K562 (cell line): ENCODE measurements at regions not wholly inside any gene's neighbourhood (a gene's known extent, or its start where the extent isn't known, plus 50 kb on each side); places are given as distances from the start of the nearest gene placed in this dataset.

ENCODE experiments used
- ATF6 ChIP-seq: sonication (generic); formaldehyde crosslinking; IDR thresholded peaks from 2 replicates; pipeline ENCODE4 v1.4.0; 2020; ENCODE audit warnings: mild to moderate bottlenecking, missing genetic modification reagents
- C11orf30 ChIP-seq: fragments of 450-650 bp; IDR thresholded peaks from 2 replicates; pipeline ENCODE4 v1.6.1; 2016; ENCODE audit warnings: low read depth, mild to moderate bottlenecking
- CBX3 ChIP-seq, 2 experiments: IDR thresholded peaks; 1 replicate in 1 of 2; 2 replicates in 1 of 2; pipeline ENCODE4 v1.6.1; 2012; ENCODE audit warnings: inconsistent platforms in 2 of 2, low read length in 2 of 2, borderline replicate concordance in 1 of 2, control low read depth in 1 of 2
- CTCF ChIP-seq, 3 experiments: IDR thresholded peaks in 2 of 3; conservative IDR thresholded peaks in 1 of 3; 2 replicates each; pipeline ENCODE4 v1.5.1; 2011 to 2012; ENCODE audit warnings: low read length in 3 of 3, mild to moderate bottlenecking in 3 of 3, control low read depth in 2 of 3, improper control_type of control experiment in 1 of 3, inconsistent platforms in 1 of 3, low read depth in 1 of 3, mixed read lengths in 1 of 3, moderate library complexity in 1 of 3; ENCODE audit not compliant: insufficient read depth in 2 of 3
- HDAC8 ChIP-seq: fragments of 450-650 bp; IDR thresholded peaks from 2 replicates; pipeline ENCODE4 v1.6.1; 2016; ENCODE audit warnings: mild to moderate bottlenecking, missing genetic modification characterization, moderate library complexity, missing compliant biosample characterization
- IRF2 ChIP-seq: sonication (generic); formaldehyde crosslinking; IDR thresholded peaks from 2 replicates; pipeline ENCODE4 v1.8.1; 2022; ENCODE audit warnings: mild to moderate bottlenecking, missing genetic modification reagents
- MEF2D ChIP-seq: conservative IDR thresholded peaks from 2 replicates; pipeline ENCODE4 v1.6.1; 2016; ENCODE audit warnings: low read depth, missing genetic modification characterization, missing compliant biosample characterization
- NFIC ChIP-seq: fragments of 450-650 bp; IDR thresholded peaks from 2 replicates; pipeline ENCODE4 v1.6.1; 2017; ENCODE audit warnings: mild to moderate bottlenecking, inconsistent platforms
- PRPF4 ChIP-seq: fragments of 200-400 bp; formaldehyde crosslinking; IDR thresholded peaks from one replicate; pipeline ENCODE4 v1.6.1; 2017; ENCODE audit warnings: low read length, low read depth, mild to moderate bottlenecking; ENCODE audit not compliant: insufficient read depth, poor library complexity, severe bottlenecking
- SAFB ChIP-seq: fragments of 200-400 bp; formaldehyde crosslinking; IDR thresholded peaks from 2 replicates; pipeline ENCODE4 v1.6.1; 2017; ENCODE audit warnings: low read depth, low read length, borderline replicate concordance
- SIN3B ChIP-seq: fragments of 450-650 bp; IDR thresholded peaks from 2 replicates; pipeline ENCODE4 v1.6.1; 2017; ENCODE audit warnings: low read depth, mild to moderate bottlenecking, moderate library complexity
- SMARCE1 ChIP-seq: fragments of 450-650 bp; IDR thresholded peaks from 2 replicates; pipeline ENCODE4 v1.7.1; 2016; ENCODE audit warnings: mild to moderate bottlenecking
- TARDBP ChIP-seq: fragments of 450-650 bp; IDR thresholded peaks from 2 replicates; pipeline ENCODE4 v1.6.1; 2016
- XRCC4 ChIP-seq: IDR thresholded peaks from one replicate; pipeline ENCODE4 v1.6.1; 2011; ENCODE audit not compliant: insufficient read depth, insufficient read length; ENCODE audit errors: extremely low read depth
- ZNF12 ChIP-seq: sonication (generic); formaldehyde crosslinking; IDR thresholded peaks from 2 replicates; pipeline ENCODE4 v1.4.0; 2020; ENCODE audit warnings: mild to moderate bottlenecking, missing genetic modification reagents
- ZNF23 ChIP-seq: fragments of 250-450 bp; sonication (Bioruptor Pico); IDR thresholded peaks from 2 replicates; pipeline ENCODE4 v1.4.0; 2020; ENCODE audit warnings: mild to moderate bottlenecking
- ZNF316 ChIP-seq: fragments of 450-650 bp; IDR thresholded peaks from 2 replicates; pipeline ENCODE4 v1.6.1; 2016
- ZNF347 ChIP-seq: fragments of 450-650 bp; formaldehyde crosslinking; IDR thresholded peaks from 2 replicates; pipeline ENCODE4 v1.4.0; 2020; ENCODE audit warnings: low read depth, mild to moderate bottlenecking, moderate library complexity
- TF ChIP-seq, protein P1 (sequence below): fragments of 450-650 bp; IDR thresholded peaks from 2 replicates; pipeline ENCODE4 v1.6.1; 2017; ENCODE audit warnings: antibody characterized with exemption, mild to moderate bottlenecking
- TF ChIP-seq, protein P2 (sequence below): fragments of 250-450 bp; sonication (Bioruptor Pico); IDR thresholded peaks from 2 replicates; pipeline ENCODE4 v1.8.0; 2021; ENCODE audit warnings: borderline replicate concordance, mild to moderate bottlenecking, moderate library complexity; ENCODE audit not compliant: poor library complexity, severe bottlenecking

DNA sequence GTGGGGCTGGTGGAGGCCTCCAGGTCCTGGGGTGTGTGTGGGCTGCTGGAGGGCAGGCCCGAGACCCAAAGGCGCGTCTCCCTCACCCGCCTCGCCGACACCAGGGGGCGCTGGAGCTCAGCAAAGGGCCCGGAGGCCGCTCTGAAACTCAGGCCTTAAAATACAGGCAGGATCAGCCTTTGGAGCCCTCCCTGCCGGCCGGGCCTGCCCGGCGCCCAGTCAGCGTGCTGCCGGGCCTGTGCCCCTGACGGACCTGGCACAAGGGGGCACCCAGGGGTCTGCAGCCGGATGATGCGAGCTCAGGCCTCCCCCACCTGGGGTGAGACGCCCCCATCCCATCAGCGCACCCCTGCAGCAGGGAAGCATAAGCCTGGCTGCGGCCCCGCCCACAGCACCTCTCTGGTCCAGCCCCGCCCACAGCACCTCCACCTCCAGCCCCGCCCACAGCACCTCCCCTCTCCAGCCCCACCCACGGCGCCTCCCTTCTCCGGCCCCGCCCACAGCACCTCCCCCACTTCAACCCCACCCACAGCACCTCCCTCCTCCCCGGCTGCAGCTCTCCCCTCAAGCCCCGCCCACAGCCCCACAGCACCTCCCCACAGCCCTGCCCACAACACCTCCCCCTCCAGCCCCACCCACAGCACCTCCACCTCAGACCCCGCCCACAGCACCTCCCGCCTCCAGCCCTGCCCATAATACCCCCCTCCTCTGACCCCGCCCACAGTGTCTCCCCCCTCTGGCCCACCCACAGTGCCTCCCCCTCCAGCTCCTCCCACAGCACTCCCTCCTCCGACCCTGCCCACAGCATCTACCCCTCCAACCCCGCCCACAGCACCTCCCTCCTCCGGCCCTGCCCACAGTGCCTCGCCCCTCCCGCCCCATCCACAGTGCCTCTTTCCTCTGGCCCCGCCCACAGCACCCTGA is 92.8 kb upstream of the OTOS start (continued):
- TF ChIP-seq ATF6 (no peak), C11orf30 (no peak), NFIC (no peak), HDAC8 (tag) (no peak), SMARCE1 (no peak), ZNF347 (CRISPR knock-in tag) (no peak), CTCF (IDR thresholded peaks at IDR 0.05 in 2 of 3, conservative IDR thresholded peaks at IDR 0.05 in 1 of 3; ENCODE audit: insufficient read depth in 2 of 3, low read depth in 1 of 3, low read length in 3 of 3) (peak; percentile 70 to 83 (median 73); a peak in 5 of 6 replicates), SAFB (no peak), ZNF23 (CRISPR knock-in tag) (no peak), SIN3B (no peak), IRF2 (no peak), ZNF12 (no peak), CBX3 (IDR thresholded peaks at IDR 0.05; ENCODE audit: borderline replicate concordance in 1 of 2, low read length in 2 of 2) (no peak), PRPF4 (no peak), ZNF316 (0 out of 2 replicates have a peak, but pooled peaks have one; percentile 8), TARDBP (0 out of 2 replicates have a peak, but pooled peaks have one; percentile 32), MEF2D (tag) (no peak), XRCC4 (no peak)
- TF ChIP-seq, protein P1, sequence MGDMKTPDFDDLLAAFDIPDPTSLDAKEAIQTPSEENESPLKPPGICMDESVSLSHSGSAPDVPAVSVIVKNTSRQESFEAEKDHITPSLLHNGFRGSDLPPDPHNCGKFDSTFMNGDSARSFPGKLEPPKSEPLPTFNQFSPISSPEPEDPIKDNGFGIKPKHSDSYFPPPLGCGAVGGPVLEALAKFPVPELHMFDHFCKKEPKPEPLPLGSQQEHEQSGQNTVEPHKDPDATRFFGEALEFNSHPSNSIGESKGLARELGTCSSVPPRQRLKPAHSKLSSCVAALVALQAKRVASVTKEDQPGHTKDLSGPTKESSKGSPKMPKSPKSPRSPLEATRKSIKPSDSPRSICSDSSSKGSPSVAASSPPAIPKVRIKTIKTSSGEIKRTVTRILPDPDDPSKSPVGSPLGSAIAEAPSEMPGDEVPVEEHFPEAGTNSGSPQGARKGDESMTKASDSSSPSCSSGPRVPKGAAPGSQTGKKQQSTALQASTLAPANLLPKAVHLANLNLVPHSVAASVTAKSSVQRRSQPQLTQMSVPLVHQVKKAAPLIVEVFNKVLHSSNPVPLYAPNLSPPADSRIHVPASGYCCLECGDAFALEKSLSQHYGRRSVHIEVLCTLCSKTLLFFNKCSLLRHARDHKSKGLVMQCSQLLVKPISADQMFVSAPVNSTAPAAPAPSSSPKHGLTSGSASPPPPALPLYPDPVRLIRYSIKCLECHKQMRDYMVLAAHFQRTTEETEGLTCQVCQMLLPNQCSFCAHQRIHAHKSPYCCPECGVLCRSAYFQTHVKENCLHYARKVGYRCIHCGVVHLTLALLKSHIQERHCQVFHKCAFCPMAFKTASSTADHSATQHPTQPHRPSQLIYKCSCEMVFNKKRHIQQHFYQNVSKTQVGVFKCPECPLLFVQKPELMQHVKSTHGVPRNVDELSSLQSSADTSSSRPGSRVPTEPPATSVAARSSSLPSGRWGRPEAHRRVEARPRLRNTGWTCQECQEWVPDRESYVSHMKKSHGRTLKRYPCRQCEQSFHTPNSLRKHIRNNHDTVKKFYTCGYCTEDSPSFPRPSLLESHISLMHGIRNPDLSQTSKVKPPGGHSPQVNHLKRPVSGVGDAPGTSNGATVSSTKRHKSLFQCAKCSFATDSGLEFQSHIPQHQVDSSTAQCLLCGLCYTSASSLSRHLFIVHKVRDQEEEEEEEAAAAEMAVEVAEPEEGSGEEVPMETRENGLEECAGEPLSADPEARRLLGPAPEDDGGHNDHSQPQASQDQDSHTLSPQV = no peak
- TF ChIP-seq, protein P2, sequence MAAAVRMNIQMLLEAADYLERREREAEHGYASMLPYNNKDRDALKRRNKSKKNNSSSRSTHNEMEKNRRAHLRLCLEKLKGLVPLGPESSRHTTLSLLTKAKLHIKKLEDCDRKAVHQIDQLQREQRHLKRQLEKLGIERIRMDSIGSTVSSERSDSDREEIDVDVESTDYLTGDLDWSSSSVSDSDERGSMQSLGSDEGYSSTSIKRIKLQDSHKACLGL (CRISPR knock-in tag) = no peak
